Neural cell (in vitro differentiated cells): ENCODE measurements at regions not wholly inside any gene's neighbourhood (a gene's known extent, or its start where the extent isn't known, plus 50 kb on each side); places are given as distances from the start of the nearest gene placed in this dataset.

Source experiments
- H2AFZ ChIP-seq: fragments of 200-600, 300-800 bp; sonication (generic), shearing (Covaris generic); 2 replicates; pipeline ENCODE4 v1.6.0; 2014; ENCODE audit warnings: low read depth, mild to moderate bottlenecking, antibody characterized with exemption, low read length, moderate library complexity
- H3F3A ChIP-seq: fragments of 200-600 bp; shearing (Covaris generic); 2 replicates; pipeline ENCODE4 v1.6.1; 2016; ENCODE audit warnings: mild to moderate bottlenecking, moderate library complexity, mixed read lengths, antibody characterized with exemption, low read length; ENCODE audit not compliant: insufficient read depth, poor library complexity, severe bottlenecking
- H3K27ac ChIP-seq: fragments of 200-600, 300-800 bp; sonication (generic), shearing (Covaris generic); 2 replicates; pipeline ENCODE4 v1.5.1; 2014; ENCODE audit warnings: mild to moderate bottlenecking, low read length, moderate library complexity
- H3K27me3 ChIP-seq: fragments of 300-800, 200-600 bp; sonication (generic), shearing (Covaris generic); 2 replicates; pipeline ENCODE4 v1.6.0; 2014; ENCODE audit warnings: mild to moderate bottlenecking, low read depth, low read length, moderate library complexity; ENCODE audit not compliant: insufficient read depth
- H3K36me3 ChIP-seq: fragments of 300-800, 200-600 bp; sonication (generic), shearing (Covaris generic); 2 replicates; pipeline ENCODE4 v1.5.1; 2014; ENCODE audit warnings: mild to moderate bottlenecking, antibody characterized with exemption, low read length, moderate library complexity; ENCODE audit not compliant: insufficient read depth
- H3K4me2 ChIP-seq: fragments of 300-800, 200-600 bp; sonication (generic), shearing (Covaris generic); 2 replicates; pipeline ENCODE4 v1.6.0; 2014; ENCODE audit warnings: mild to moderate bottlenecking, low read length
- H3K4me3 ChIP-seq: fragments of 300-800, 200-600 bp; sonication (generic), shearing (Covaris generic); 2 replicates; pipeline ENCODE4 v1.5.1; 2014; ENCODE audit warnings: mild to moderate bottlenecking, low read length, moderate library complexity
- H3K79me2 ChIP-seq: fragments of 200-600 bp; shearing (Covaris generic); replicated peaks from 2 replicates; pipeline ENCODE4 v1.6.0; 2014; ENCODE audit warnings: mild to moderate bottlenecking, low read length, moderate library complexity; ENCODE audit not compliant: insufficient read depth
- H3K9ac ChIP-seq: fragments of 300-800, 200-600 bp; sonication (generic), shearing (Covaris generic); 2 replicates; pipeline ENCODE4 v1.6.1; 2016; ENCODE audit warnings: mild to moderate bottlenecking, low read length, mixed read lengths
- H3K9me2 ChIP-seq: fragments of 200-600 bp; shearing (Covaris generic); 2 replicates; pipeline ENCODE4 v1.6.1; 2016; ENCODE audit warnings: mild to moderate bottlenecking, low read length, mixed read lengths; ENCODE audit not compliant: insufficient read depth
- H3K9me3 ChIP-seq: fragments of 200-600, 300-800 bp; sonication (generic), shearing (Covaris generic); 2 replicates; pipeline ENCODE4 v1.6.1; 2016; ENCODE audit warnings: mild to moderate bottlenecking, mixed run types, low read length, moderate library complexity, mixed read lengths
- H4K20me1 ChIP-seq: fragments of 200-600 bp; shearing (Covaris generic); 2 replicates; pipeline ENCODE4 v1.6.1; 2016; ENCODE audit warnings: mild to moderate bottlenecking, mixed run types; ENCODE audit not compliant: insufficient read depth
- EP300 ChIP-seq: fragments of 450-650 bp; conservative IDR thresholded peaks from 2 replicates; pipeline ENCODE4 v1.6.1; 2014; ENCODE audit warnings: antibody characterized with exemption, mild to moderate bottlenecking, moderate library complexity; ENCODE audit not compliant: poor library complexity, severe bottlenecking
- EZH2 ChIP-seq: fragments of 200-600, 300-800 bp; shearing (Covaris generic), sonication (generic); IDR thresholded peaks from 2 replicates; pipeline ENCODE4 v1.6.1; 2014; ENCODE audit warnings: antibody characterized with exemption, low read length, borderline replicate concordance, mild to moderate bottlenecking; ENCODE audit not compliant: insufficient read depth, poor library complexity, severe bottlenecking
- MXI1 ChIP-seq: fragments of 450-650 bp; conservative IDR thresholded peaks from 2 replicates; pipeline ENCODE4 v1.6.1; 2014; ENCODE audit warnings: antibody characterized with exemption, mild to moderate bottlenecking; ENCODE audit not compliant: poor library complexity, severe bottlenecking
- POLR2AphosphoS5 ChIP-seq: IDR thresholded peaks from 2 replicates; pipeline ENCODE4 v1.6.1; 2012
- RAD21 ChIP-seq: fragments of 450-650 bp; conservative IDR thresholded peaks from 2 replicates; pipeline ENCODE4 v1.6.1; 2014; ENCODE audit warnings: antibody characterized with exemption, mild to moderate bottlenecking, moderate library complexity
- SMC3 ChIP-seq: fragments of 450-650 bp; conservative IDR thresholded peaks from 2 replicates; pipeline ENCODE4 v1.6.1; 2014; ENCODE audit warnings: antibody characterized with exemption, mild to moderate bottlenecking, moderate library complexity; ENCODE audit not compliant: poor library complexity
- TAF1 ChIP-seq: IDR thresholded peaks from 2 replicates; pipeline ENCODE4 v1.6.1; 2012; ENCODE audit warnings: low read depth
- TF ChIP-seq, protein P1 (sequence below): IDR thresholded peaks from 2 replicates; pipeline ENCODE4 v1.6.1; 2012; ENCODE audit warnings: borderline replicate concordance
- TF ChIP-seq, protein P2 (sequence below): fragments of 450-650 bp; IDR thresholded peaks from 2 replicates; pipeline ENCODE4 v1.5.1; 2014; ENCODE audit warnings: antibody characterized with exemption, mild to moderate bottlenecking, moderate library complexity; ENCODE audit not compliant: poor library complexity, severe bottlenecking

- H3K27ac ChIP-seq: no peak overlapping the region
- TF ChIP-seq SMC3: no peak
- no peak for TF ChIP-seq POLR2AphosphoS5
- TF ChIP-seq EP300: no peak
- TF ChIP-seq, protein P1, sequence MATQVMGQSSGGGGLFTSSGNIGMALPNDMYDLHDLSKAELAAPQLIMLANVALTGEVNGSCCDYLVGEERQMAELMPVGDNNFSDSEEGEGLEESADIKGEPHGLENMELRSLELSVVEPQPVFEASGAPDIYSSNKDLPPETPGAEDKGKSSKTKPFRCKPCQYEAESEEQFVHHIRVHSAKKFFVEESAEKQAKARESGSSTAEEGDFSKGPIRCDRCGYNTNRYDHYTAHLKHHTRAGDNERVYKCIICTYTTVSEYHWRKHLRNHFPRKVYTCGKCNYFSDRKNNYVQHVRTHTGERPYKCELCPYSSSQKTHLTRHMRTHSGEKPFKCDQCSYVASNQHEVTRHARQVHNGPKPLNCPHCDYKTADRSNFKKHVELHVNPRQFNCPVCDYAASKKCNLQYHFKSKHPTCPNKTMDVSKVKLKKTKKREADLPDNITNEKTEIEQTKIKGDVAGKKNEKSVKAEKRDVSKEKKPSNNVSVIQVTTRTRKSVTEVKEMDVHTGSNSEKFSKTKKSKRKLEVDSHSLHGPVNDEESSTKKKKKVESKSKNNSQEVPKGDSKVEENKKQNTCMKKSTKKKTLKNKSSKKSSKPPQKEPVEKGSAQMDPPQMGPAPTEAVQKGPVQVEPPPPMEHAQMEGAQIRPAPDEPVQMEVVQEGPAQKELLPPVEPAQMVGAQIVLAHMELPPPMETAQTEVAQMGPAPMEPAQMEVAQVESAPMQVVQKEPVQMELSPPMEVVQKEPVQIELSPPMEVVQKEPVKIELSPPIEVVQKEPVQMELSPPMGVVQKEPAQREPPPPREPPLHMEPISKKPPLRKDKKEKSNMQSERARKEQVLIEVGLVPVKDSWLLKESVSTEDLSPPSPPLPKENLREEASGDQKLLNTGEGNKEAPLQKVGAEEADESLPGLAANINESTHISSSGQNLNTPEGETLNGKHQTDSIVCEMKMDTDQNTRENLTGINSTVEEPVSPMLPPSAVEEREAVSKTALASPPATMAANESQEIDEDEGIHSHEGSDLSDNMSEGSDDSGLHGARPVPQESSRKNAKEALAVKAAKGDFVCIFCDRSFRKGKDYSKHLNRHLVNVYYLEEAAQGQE: no peak
- no peak for TF ChIP-seq EZH2
- no peak for TF ChIP-seq MXI1
- no peak for TF ChIP-seq RAD21
- no peak for TF ChIP-seq TAF1
- TF ChIP-seq, protein P2, sequence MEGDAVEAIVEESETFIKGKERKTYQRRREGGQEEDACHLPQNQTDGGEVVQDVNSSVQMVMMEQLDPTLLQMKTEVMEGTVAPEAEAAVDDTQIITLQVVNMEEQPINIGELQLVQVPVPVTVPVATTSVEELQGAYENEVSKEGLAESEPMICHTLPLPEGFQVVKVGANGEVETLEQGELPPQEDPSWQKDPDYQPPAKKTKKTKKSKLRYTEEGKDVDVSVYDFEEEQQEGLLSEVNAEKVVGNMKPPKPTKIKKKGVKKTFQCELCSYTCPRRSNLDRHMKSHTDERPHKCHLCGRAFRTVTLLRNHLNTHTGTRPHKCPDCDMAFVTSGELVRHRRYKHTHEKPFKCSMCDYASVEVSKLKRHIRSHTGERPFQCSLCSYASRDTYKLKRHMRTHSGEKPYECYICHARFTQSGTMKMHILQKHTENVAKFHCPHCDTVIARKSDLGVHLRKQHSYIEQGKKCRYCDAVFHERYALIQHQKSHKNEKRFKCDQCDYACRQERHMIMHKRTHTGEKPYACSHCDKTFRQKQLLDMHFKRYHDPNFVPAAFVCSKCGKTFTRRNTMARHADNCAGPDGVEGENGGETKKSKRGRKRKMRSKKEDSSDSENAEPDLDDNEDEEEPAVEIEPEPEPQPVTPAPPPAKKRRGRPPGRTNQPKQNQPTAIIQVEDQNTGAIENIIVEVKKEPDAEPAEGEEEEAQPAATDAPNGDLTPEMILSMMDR: no peak
- no peaks in the 10 kb centered on the region for H3K36me3 ChIP-seq
- H2AFZ ChIP-seq: no peak overlapping the region
- H3K9me2 ChIP-seq: no peaks in the 10 kb centered on the region
- H3F3A ChIP-seq: no peaks in the 10 kb centered on the region
- H3K4me3 ChIP-seq: no peak overlapping the region
- no peak overlapping the region for H3K4me2 ChIP-seq
- H4K20me1 ChIP-seq: no peaks in the 10 kb centered on the region
- H3K9ac ChIP-seq: no peak overlapping the region
- H3K27me3 ChIP-seq: no peaks in the 10 kb centered on the region
- H3K79me2 ChIP-seq: no peaks in the 10 kb centered on the region
- no peaks in the 10 kb centered on the region for H3K9me3 ChIP-seq
Measured at GRCh38 chr4:91846233-91846632, 457.5 kb upstream of the GRID2 start.

DNA sequence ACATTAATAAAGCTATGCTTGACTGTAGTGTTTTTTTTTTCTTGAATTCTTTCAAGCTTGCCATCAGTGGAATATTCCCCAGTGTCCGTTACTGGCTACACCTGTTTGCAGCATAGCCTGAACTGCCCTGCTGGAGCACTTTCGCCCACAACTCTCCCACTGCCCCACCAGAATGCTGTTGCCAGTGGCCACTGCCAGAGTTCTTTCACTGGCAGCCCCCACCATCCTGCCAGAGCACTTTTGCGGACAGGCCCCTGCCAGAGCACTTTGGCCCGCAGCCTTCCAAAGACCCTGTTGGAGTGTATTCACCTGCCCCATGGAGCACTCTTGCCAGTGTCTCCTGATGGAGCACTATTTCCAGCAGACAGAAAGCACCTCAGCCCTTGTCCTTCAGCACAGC is 452.3 kb upstream of the GRID2 start:
- Histone ChIP-seq H3K9me2 (no peaks in the 10 kb centered on the region), H3K79me2 (no peaks in the 10 kb centered on the region), H3K9me3 (no peaks in the 10 kb centered on the region), H4K20me1 (no peaks in the 10 kb centered on the region), H3F3A (no peaks in the 10 kb centered on the region), H2AFZ (no peak overlapping the region), H3K36me3 (no peaks in the 10 kb centered on the region), H3K9ac (no peak overlapping the region), H3K27ac (no peak overlapping the region), H3K27me3 (no peaks in the 10 kb centered on the region), H3K4me2 (no peak overlapping the region), H3K4me3 (no peak overlapping the region)
- TF ChIP-seq, protein P1: no peak
- TF ChIP-seq EZH2 (no peak), POLR2AphosphoS5 (no peak), RAD21 (no peak), SMC3 (no peak), MXI1 (no peak), EP300 (no peak), TAF1 (no peak)
- TF ChIP-seq, protein P2: no peak
